DOHH2 (cell line): ENCODE measurements at regions not wholly inside any gene's neighbourhood (a gene's known extent, or its start where the extent isn't known, plus 50 kb on each side); places are given as distances from the start of the nearest gene placed in this dataset.

Experiments used
- H3F3A ChIP-seq: fragments of 200-600 bp; sonication (generic), shearing (Covaris generic); 2 replicates; pipeline ENCODE4 v1.6.0; 2016; ENCODE audit warnings: antibody characterized with exemption, mild to moderate bottlenecking; ENCODE audit not compliant: control insufficient read depth, insufficient read depth
- H3K27ac ChIP-seq: fragments of 200-600 bp; sonication (generic); 2 replicates; pipeline ENCODE4 v1.5.1; 2014; ENCODE audit warnings: low read depth, mild to moderate bottlenecking, low read length, moderate library complexity
- H3K27me3 ChIP-seq: fragments of 200-600 bp; sonication (generic); 2 replicates; pipeline ENCODE4 v1.6.1; 2014; ENCODE audit warnings: mild to moderate bottlenecking, low read length, mixed read lengths; ENCODE audit not compliant: control insufficient read depth
- H3K36me3 ChIP-seq: fragments of 200-600 bp; sonication (generic); 2 replicates; pipeline ENCODE4 v1.6.1; 2014; ENCODE audit warnings: mild to moderate bottlenecking, low read length, moderate library complexity, mixed read lengths; ENCODE audit not compliant: control insufficient read depth
- H3K4me1 ChIP-seq: fragments of 200-600 bp; sonication (generic); 2 replicates; pipeline ENCODE4 v1.6.1; 2014; ENCODE audit warnings: mild to moderate bottlenecking, low read length, mixed read lengths; ENCODE audit not compliant: control insufficient read depth
- H3K4me2 ChIP-seq: fragments of 200-600 bp; sonication (generic); 2 replicates; pipeline ENCODE4 v1.6.0; 2014; ENCODE audit warnings: mild to moderate bottlenecking, low read length, moderate library complexity
- H3K4me3 ChIP-seq: fragments of 200-600 bp; sonication (generic); 2 replicates; pipeline ENCODE4 v1.5.1; 2014; ENCODE audit warnings: mild to moderate bottlenecking, low read length, mixed read lengths
- H3K79me2 ChIP-seq: fragments of 200-600 bp; sonication (generic); 2 replicates; pipeline ENCODE4 v1.6.1; 2014; ENCODE audit warnings: mild to moderate bottlenecking, low read length, mixed read lengths; ENCODE audit not compliant: control insufficient read depth
- H3K9me2 ChIP-seq: fragments of 200-600 bp; sonication (generic); replicated peaks from 2 replicates; pipeline ENCODE4 v1.6.1; 2014; ENCODE audit warnings: mild to moderate bottlenecking, low read length, mixed read lengths; ENCODE audit not compliant: control insufficient read depth
- H3K9me3 ChIP-seq: fragments of 200-600 bp; sonication (generic); 2 replicates; pipeline ENCODE4 v1.6.1; 2014; ENCODE audit warnings: antibody characterized with exemption, low read length, mixed read lengths; ENCODE audit not compliant: control insufficient read depth, insufficient read depth
- H4K20me1 ChIP-seq: fragments of 200-600 bp; sonication (generic); 2 replicates; pipeline ENCODE4 v1.6.0; 2014; ENCODE audit warnings: low read depth, mild to moderate bottlenecking, antibody characterized with exemption, low read length, moderate library complexity; ENCODE audit not compliant: control insufficient read depth, insufficient read depth
- EZH2phosphoT487 ChIP-seq: fragments of 200-600 bp; sonication (generic); IDR thresholded peaks from 2 replicates; pipeline ENCODE4 v1.6.1; 2017; ENCODE audit warnings: borderline replicate concordance, mild to moderate bottlenecking, antibody characterized with exemption, low read length, moderate library complexity, mixed read lengths
- TF ChIP-seq, protein P1 (sequence below): fragments of 200-600 bp; sonication (generic); IDR thresholded peaks from one replicate; pipeline ENCODE4 v1.5.1; 2014; ENCODE audit warnings: antibody characterized with exemption, mild to moderate bottlenecking, low read depth, low read length; ENCODE audit not compliant: poor library complexity, severe bottlenecking

DNA sequence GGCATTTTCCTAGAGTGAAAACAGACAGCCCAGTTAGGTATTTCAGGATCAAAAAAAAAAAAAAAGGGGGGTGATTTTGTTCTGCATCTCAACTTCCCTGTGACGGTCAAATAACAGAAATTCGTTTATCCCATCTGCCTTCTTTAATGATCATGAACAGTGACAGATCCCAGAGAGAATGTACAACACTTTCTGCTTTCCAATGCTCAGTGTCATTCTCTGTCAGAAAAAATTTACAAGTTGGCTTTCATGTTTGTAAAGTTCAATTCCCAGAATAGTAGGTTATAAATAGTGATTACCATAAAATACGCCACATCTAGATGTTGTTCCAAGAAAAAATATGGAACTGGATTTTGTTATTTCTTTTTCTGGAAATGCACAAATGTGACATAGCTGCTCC, 1013.2 kb upstream of the PHF14 start:
- Histone ChIP-seq H3K4me3 (no peak overlapping the region), H3K27me3 (no peaks in the 10 kb centered on the region)
- TF ChIP-seq, protein P1, sequence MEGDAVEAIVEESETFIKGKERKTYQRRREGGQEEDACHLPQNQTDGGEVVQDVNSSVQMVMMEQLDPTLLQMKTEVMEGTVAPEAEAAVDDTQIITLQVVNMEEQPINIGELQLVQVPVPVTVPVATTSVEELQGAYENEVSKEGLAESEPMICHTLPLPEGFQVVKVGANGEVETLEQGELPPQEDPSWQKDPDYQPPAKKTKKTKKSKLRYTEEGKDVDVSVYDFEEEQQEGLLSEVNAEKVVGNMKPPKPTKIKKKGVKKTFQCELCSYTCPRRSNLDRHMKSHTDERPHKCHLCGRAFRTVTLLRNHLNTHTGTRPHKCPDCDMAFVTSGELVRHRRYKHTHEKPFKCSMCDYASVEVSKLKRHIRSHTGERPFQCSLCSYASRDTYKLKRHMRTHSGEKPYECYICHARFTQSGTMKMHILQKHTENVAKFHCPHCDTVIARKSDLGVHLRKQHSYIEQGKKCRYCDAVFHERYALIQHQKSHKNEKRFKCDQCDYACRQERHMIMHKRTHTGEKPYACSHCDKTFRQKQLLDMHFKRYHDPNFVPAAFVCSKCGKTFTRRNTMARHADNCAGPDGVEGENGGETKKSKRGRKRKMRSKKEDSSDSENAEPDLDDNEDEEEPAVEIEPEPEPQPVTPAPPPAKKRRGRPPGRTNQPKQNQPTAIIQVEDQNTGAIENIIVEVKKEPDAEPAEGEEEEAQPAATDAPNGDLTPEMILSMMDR = no peak
- no peak for TF ChIP-seq EZH2phosphoT487

DNA sequence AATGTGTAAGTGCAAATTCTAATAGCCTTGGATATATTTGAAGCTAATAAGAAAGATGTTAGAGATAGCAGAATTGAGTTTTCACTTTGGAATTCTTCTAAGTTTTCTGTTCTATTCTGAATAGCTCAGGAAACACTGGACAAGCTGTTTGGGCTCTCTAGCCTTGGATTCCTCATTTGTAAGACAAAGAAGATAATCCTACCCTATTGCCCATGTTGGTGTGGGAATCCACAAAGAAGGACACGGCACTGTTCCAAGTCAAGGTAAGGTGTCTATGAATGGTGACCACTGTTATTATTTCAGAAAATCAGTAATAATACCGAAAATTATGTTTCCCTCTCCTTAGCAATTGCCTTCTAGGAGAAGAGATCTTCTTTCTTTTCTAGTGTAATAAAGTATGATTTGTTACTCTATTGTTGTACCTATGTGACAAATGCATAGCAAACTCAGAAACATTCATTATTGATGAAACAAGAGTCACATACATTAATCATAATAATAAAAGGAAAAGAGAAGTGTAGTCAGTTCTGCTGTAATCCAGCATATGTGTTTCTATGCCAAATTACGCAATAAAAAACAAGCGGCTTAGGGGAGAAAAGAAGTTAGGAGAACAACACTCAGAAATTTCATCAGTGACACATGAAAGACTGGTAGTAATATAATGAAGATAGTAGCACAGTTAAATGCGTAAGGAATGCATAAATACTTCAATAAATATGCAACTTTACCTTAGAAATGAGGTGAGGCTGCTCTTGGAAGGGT, 1012.3 kb upstream of the PHF14 start:
- Histone ChIP-seq H3K27me3 (no peaks in the 10 kb centered on the region), H3K9me2 (no peaks in the 10 kb centered on the region), H3K36me3 (no peaks in the 10 kb centered on the region), H3K9me3 (no peaks in the 10 kb centered on the region), H3K79me2 (no peaks in the 10 kb centered on the region), H3K4me2 (no peak overlapping the region), H3K4me1 (no peaks in the 10 kb centered on the region), H3K27ac (no peak overlapping the region), H3F3A (no peaks in the 10 kb centered on the region), H4K20me1 (no peaks in the 10 kb centered on the region), H3K4me3 (no peak overlapping the region)
- TF ChIP-seq EZH2phosphoT487 = no peak
- TF ChIP-seq, protein P1 = no peak

More for the DNA sequence above, 1013.2 kb upstream of the PHF14 start:
- H3K9me3 ChIP-seq = no peaks in the 10 kb centered on the region
- no peak overlapping the region for H3K4me2 ChIP-seq
- no peak overlapping the region for H3K27ac ChIP-seq
- no peaks in the 10 kb centered on the region for H3K79me2 ChIP-seq
- no peaks in the 10 kb centered on the region for H4K20me1 ChIP-seq
- no peaks in the 10 kb centered on the region for H3F3A ChIP-seq
- no peaks in the 10 kb centered on the region for H3K4me1 ChIP-seq
- H3K36me3 ChIP-seq = no peaks in the 10 kb centered on the region
- H3K9me2 ChIP-seq = no peaks in the 10 kb centered on the region

DNA sequence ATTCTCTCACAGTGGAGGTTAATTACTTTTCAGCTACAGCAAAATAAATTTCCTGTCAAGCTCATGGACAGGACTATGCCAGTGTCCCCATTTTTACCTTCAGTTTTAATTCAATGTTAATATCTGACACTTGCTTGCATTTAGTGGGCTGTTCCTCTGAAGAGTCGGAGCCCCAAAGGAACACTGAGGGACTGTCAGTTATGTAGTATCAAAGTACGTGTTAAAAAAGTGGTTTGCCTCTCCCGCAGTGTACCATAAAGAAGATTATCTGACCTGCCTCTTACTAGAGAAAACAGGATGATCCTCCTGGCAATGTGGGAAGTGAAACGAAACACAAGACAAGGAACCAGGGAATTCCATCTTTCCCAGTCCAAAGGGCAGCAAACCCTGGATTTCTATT, 1010.9 kb upstream of the PHF14 start:
- Histone ChIP-seq H3K9me3 (no peaks in the 10 kb centered on the region), H3F3A (no peaks in the 10 kb centered on the region), H3K4me1 (no peaks in the 10 kb centered on the region), H3K4me3 (no peak overlapping the region), H3K36me3 (no peaks in the 10 kb centered on the region), H3K4me2 (no peak overlapping the region), H3K9me2 (no peaks in the 10 kb centered on the region), H4K20me1 (no peaks in the 10 kb centered on the region), H3K27me3 (no peaks in the 10 kb centered on the region), H3K79me2 (no peaks in the 10 kb centered on the region), H3K27ac (no peak overlapping the region)
- TF ChIP-seq EZH2phosphoT487 = no peak
- TF ChIP-seq, protein P1 = no peak
